NK-92 (cell line): ENCODE measurements at regions not wholly inside any gene's neighbourhood (a gene's known extent, or its start where the extent isn't known, plus 50 kb on each side); places are given as distances from the start of the nearest gene placed in this dataset.

Experiments
- DNase-seq: peaks from one replicate; lab custom pipeline; 2025; ENCODE audit not compliant: unreplicated experiment; lab: John Stamatoyannopoulos, UW

DNA sequence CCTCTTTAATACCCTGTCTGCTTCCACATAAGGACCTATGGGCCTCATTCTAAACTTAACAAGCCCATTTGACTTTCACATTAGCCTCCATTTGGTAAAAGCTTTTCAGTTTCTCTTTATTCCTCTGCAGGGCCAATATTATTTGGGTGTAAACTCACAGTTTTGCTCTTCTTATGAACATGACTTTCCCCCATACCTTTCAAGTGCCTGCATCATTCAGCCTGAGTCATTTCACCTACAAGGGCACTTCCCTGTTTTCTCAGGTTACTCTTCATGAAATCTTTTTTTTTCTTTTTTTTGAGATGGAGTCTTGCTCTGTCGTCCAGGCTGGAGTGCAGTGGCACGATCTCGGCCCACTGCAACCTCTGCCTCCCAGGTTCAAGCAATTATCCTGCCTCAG, 1258.1 kb upstream of the CELF2 start:
- no peak for DNase-seq

DNA sequence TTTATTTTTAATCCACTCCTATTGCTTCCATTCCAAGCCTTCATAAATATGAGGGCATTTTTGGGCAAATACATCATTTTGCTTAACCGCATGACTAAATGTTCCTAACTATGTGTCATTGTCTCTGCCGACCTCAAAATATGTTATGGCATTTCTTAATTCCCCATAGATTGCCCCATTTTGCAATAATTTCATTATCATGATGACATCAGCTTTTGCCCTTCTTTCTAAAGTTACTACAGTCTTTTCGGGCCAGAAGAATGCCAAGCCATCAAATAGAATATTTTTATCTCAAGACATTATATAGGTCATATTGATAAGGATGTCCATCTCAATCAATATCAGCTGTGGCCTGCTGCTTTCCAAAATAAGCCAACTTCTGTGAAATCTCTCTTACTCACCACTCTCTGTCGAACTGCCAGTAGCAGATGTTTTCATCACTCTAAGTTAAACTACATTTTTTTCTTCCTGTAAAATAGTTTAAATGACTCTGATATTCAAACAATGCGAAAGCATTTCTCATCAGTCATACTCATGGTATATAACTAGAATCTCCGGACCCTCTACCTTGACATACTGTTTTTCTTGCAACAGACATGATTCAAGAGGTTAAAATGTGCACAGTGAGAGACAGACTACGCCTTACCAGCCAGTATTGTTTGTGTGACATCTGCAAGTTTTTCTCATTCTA, 1254.6 kb upstream of the CELF2 start:
- no peak for DNase-seq

GRCh38 chr10:9766762-9767161, 1250.9 kb upstream of the CELF2 start:
- DNase-seq = no peak

GRCh38 chr10:9781666-9782065, 1236.0 kb upstream of the CELF2 start:
- no peak for DNase-seq

DNA sequence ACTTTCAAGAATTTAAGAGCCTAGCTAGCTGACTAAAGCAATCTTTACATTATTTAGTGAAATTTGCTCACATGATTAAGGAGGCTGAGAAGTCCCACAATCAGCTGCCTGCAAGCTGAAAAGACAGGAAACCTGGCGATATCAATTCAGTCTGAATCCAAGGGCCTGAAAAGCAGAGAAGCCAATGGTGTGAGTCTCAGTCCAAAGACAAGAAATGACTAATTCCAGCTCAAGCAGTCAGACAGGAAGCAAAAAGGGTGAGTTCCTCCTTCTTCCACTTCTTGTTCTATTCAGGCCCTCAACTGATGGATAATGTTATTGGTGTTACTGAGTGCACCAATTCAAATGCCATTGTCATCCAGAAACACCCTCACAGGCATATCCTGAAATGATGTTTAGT, 1231.6 kb upstream of the CELF2 start:
- DNase-seq = no peak

GRCh38 chr10:9786576-9786975, 1231.1 kb upstream of the CELF2 start:
- no peak for DNase-seq

DNA sequence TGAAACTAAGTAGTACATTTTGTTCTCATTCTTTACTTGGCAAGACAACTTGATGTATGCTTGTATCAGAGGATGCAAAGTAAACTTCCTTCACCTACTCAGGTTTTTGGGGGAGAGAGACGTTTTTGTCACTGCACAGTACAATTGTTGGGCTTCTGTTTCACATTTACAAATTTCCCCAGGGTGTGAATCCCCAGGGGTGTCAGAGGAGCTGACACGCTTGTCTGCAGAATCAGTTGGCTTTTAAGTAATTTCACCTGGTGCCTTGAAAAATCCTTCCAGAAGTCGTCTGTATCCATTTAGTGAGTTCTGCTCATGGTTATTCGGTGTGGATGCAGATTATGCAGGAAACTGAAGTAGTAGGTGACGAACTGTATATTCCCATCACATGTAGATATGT, 1227.7 kb upstream of the CELF2 start:
- DNase-seq = no peak

DNA sequence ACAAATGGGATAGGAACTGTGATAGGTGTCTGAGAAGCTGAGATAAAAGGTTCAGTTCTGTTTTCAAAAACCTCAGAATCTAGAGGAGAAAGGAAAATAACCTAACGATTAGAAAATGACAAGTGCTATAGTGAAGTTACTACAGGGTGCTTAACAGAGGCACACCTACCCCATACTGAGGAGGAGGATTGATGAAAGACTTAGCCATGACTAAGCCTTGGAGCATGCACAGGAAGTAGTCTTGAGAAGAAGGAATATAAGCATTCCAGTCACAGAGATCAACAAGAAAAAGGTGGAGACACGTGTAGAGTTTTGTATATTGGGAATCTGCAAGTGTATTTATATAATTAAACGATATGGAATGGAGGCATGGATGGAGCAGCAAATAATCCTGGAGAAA, 1225.5 kb upstream of the CELF2 start:
- no peak for DNase-seq

DNA sequence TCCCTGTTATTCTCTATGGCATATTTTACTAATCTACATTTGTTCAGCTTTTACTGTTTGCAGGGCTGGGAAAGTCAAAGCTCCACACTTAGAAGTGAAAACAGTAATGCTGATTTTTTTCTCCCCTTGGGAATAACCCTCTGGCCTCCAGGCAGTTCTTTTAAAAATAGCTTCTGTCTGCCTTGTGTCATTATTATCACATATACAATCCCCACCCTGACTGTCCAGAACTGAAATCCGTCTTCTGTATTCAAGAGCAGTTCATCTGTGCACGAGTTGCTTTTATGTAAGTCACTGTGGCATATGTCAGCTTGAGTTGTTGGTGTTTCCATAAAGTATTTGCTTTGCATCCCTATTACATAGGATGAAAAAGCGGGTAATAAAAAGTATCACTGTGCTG, 1221.1 kb upstream of the CELF2 start:
- no peak for DNase-seq

DNA sequence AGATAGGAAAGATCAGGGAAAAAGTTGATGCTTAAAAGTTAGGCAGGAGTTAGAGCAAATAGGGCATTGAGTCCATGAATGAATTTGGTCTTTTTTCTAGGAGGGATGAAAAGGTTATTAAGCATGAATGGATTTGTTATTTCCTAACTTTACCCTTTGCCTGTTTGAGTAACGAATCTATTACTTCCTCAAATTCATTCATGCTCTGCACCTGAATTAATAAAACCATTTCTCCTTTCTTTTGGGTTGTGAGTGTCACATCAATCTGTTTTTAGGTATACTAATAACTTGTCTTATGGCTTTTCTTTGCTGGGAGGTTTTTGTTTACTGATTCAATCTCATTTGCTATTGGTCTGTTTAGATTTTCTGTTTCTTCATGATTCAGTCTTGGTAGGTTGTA, 1217.7 kb upstream of the CELF2 start:
- DNase-seq = no peak

GRCh38 chr10:9800571-9800970, 1217.1 kb upstream of the CELF2 start:
- no peak for DNase-seq

DNA sequence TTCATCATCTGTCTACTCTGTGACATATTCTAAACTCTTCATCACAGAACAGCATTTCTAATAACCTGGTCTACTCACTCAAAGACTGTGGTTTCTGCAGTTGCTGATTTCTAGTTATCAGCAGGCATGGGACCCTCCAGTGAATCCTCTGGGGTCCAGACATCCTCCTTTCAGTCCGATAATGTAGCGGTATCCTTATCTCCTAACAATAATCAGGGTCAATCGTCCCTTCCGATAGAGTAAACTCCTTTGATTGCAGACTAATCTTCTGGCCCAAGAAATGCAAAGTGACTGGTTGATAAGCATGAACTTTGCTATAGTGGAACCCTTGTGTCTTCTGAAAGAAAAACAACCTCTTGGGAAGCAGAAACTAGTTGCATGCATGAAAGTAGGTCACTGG, 1209.8 kb upstream of the CELF2 start:
- DNase-seq = no peak

DNA sequence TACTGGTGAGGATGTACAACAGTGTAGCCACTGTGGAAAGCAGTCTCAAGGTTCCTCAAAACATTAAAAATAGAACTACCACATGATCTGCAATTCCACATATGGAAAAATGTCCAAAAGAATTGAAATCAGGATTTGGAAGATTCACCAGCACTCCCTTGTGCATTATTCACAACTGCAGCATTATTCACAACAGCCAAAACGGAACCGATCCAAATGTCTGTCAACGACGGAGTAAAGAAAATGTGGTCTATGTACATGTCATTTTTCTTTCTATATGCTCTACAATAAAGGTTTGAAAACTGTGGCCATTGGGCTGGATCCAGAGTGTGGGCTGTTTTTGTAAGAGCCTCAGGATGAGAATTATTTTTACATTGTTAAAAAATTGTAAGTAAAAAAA, 1206.1 kb upstream of the CELF2 start:
- no peak for DNase-seq

- DNase-seq = no peak
Observed at GRCh38 chr10:9814285-9814864, 1203.3 kb upstream of the CELF2 start.

DNA sequence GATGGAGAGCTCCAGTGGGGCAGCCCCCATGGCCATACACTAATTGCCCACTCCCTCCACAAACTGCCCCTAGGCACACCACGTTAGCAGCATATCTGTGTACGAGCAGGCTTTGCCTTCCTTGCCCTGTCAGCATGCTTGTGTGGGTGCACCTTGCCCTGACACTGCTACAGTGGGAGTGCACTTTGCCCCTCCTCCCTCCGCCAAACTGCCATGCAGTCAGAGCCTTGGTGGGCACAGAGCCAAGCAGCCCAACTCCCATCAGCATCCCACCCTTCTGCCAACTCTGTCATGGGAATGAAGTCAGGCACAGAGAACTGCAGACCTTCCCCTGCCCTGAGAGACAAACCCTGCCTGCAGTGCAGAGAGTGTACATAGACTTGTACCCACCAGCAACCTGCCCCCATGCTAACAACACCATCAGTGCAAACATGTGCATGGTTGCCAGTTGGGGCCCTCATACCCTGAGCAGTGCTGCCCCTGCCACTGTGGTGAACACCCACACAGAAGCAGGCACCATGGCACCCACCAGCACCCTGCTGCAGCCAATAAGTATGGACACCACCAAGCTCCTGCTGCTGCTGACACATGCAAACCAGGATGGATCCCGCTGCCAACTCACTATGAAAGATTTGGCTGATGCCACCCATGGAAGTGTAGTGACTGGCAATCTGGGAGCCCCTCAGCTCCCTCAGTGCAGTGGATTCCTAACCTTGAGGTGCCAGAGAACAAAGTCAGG, 1197.7 kb upstream of the CELF2 start:
- no peak for DNase-seq

DNA sequence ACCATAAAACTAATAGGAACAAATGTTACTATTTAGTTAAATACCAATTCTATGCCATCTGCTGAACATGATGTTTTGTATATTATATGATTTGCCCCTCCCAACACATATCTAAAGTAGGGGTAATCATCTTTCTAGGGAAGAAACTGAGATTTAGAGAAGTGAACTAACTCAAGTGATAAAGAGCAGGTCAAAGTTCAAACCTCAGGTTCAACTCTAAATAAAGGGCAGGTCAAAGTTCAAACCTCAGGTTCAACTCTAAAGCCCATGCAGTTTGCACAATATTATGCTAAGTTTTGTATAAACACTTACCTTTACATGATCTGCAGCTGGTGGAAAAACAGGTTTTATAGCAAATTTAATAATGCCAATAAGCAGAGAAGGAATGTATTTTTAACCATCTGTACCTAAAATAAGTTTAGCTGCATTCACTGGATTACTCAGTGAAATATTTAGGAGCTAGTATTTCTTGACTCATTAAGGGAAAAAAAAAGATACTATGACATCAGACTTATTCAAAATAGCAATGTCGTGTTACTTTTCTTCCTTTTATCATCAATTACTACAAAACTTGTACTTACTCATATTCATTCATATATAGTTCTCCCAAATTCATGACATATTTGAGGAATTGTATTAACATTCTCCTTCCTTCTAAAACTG, 1194.3 kb upstream of the CELF2 start:
- no peak for DNase-seq

DNA sequence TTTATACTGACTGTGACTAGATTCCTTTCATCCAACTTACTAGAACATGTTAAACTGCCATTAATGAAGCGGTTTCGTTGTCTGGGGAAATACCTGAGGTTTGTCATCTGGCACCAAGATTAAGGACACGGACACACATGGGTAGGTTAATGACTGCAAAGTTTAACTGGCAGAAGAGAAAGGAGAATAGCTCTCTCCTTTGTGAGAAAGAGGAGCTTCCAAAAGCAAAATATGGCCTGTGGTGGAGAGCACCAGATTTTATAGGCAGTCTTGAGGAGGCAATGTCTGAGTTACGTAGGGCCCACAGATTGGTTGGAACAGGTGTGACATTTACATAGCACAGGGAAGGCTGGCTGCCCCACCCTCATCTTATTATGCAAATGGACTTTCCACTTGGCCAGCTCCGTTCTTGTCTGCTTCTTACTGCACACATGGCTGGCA, 1193.0 kb upstream of the CELF2 start:
- no peak for DNase-seq

- no peak for DNase-seq
Observed at GRCh38 chr10:9825491-9826018, 1192.1 kb upstream of the CELF2 start.

DNA sequence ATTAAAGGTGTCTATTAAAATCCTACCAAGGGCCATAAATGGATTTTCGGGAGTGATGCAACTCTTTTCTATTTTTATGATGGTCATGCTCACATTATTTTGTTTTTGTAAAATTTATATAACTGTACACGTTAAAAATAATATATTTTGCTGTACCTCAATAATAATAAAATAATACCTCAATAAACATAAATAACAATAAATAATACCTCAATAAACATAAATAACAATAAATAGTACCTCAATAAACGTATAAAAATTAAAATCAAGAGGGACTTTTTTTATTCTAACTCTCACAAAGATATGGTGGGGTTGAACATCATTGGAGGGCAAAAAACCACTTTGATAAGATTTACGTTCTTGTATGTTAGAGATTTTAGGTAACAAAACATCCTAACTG, 1189.6 kb upstream of the CELF2 start:
- DNase-seq = no peak

- DNase-seq = no peak
Observed at GRCh38 chr10:9833942-9834341, 1183.7 kb upstream of the CELF2 start.

DNA sequence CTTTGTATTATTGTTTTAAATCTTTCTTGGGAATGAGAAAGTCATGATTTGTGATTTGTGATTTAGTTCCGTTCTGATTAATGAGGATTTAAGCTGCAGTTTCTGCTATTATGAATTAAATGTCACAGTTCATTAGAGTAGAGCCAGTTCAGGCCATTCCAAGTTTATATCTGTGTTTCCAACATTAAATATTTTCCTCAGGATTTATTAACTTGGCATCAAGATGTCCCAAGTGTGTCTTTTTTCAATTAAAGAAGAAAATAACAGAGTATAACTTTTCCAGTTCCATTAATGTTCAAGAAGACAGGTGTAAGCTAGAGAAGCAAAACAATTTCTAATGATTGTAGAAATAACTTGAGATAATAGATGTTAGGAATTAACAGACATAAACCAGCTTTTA, 1183.2 kb upstream of the CELF2 start:
- no peak for DNase-seq

GRCh38 chr10:9845075-9845474, 1172.6 kb upstream of the CELF2 start:
- no peak for DNase-seq
